ENCODE measurements at regions not wholly inside any gene's neighbourhood (a gene's known extent, or its start where the extent isn't known, plus 50 kb on each side); places are given as distances from the start of the nearest gene placed in this dataset.

DNA sequence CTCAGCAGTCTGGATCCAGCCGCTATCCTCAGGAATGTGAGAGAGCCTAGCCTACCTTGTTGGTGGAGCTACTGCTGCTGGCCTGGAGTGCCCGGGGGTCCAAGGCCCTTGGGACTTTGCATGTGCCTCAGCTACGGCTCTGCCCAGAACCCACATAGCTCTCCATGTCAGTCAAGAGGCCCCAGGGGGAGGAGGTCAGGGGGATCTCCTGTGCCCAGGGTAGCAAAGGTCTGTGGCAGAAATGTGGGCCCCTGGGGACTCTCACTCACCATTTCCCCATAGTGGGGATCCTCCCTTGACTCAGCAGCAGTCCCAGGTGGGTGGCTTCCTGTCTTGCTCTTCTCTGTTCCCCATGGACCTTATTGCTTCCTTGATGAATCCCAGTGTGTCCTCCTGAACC lies 342.7 kb upstream of the CHAC2 start:
- no peak overlapping the region for H3K4me3 ChIP-seq (ENCODE audit: low read depth, low read length)
- DNase-seq = no peak
- TF ChIP-seq CTCF (IDR thresholded peaks at IDR 0.05; ENCODE audit: low read depth, low read length) = no peak

GRCh38 chr2:53423465-53423864 lies 344.1 kb upstream of the CHAC2 start:
- H3K27me3 ChIP-seq = no peaks in the 10 kb centered on the region
- TF ChIP-seq CTCF (IDR thresholded peaks at IDR 0.05; ENCODE audit: low read depth, low read length) = no peak
- H3K9me3 ChIP-seq = no peaks in the 10 kb centered on the region
- no peaks in the 10 kb centered on the region for H3K4me1 ChIP-seq
- H3K4me3 ChIP-seq (ENCODE audit: low read depth, low read length) = no peak overlapping the region
- no peaks in the 10 kb centered on the region for H3K36me3 ChIP-seq
- no peak for DNase-seq

More for the DNA sequence above, 342.7 kb upstream of the CHAC2 start:
- Histone ChIP-seq H3K27me3 (no peaks in the 10 kb centered on the region), H3K36me3 (no peaks in the 10 kb centered on the region), H3K9me3 (no peaks in the 10 kb centered on the region), H3K4me1 (no peaks in the 10 kb centered on the region)

- no peaks in the 10 kb centered on the region for H3K9me3 ChIP-seq
- no peak overlapping the region for H3K4me3 ChIP-seq (ENCODE audit: low read depth, low read length)
- peak; percentile 70 for TF ChIP-seq CTCF (IDR thresholded peaks at IDR 0.05; ENCODE audit: low read depth, low read length)
- no peaks in the 10 kb centered on the region for H3K27me3 ChIP-seq
- H3K4me1 ChIP-seq = no peaks in the 10 kb centered on the region
- H3K36me3 ChIP-seq = no peaks in the 10 kb centered on the region
- DNase-seq = peak; percentile 44
These were observed 344.6 kb upstream of the CHAC2 start for GRCh38 chr2:53422979-53423378.

- Histone ChIP-seq H3K4me1 (no peaks in the 10 kb centered on the region), H3K27me3 (no peaks in the 10 kb centered on the region), H3K9me3 (no peaks in the 10 kb centered on the region), H3K36me3 (no peaks in the 10 kb centered on the region), H3K4me3 (ENCODE audit: low read depth, low read length) (no peak overlapping the region)
- no peak for DNase-seq
- no peak for TF ChIP-seq CTCF (IDR thresholded peaks at IDR 0.05; ENCODE audit: low read depth, low read length)
These were observed 350.2 kb upstream of the CHAC2 start for GRCh38 chr2:53417385-53417784.

GRCh38 chr2:53407363-53408080 lies 360.1 kb upstream of the CHAC2 start:
- no peak for DNase-seq
- Histone ChIP-seq H3K4me1 (no peaks in the 10 kb centered on the region), H3K27me3 (no peaks in the 10 kb centered on the region), H3K9me3 (no peaks in the 10 kb centered on the region), H3K4me3 (ENCODE audit: low read depth, low read length) (no peak overlapping the region), H3K36me3 (no peaks in the 10 kb centered on the region)
- TF ChIP-seq CTCF (IDR thresholded peaks at IDR 0.05; ENCODE audit: low read depth, low read length) = no peak

GRCh38 chr2:53403792-53404413 lies 363.7 kb upstream of the CHAC2 start:
- H3K4me3 ChIP-seq (ENCODE audit: low read depth, low read length) = no peak overlapping the region
- H3K9me3 ChIP-seq = no peaks in the 10 kb centered on the region
- no peak for TF ChIP-seq CTCF (IDR thresholded peaks at IDR 0.05; ENCODE audit: low read depth, low read length)
- no peak for DNase-seq
- H3K4me1 ChIP-seq = no peaks in the 10 kb centered on the region
- no peaks in the 10 kb centered on the region for H3K27me3 ChIP-seq
- no peaks in the 10 kb centered on the region for H3K36me3 ChIP-seq

Measured in BE2C (cell line).